Keratinocyte (primary cell): ENCODE measurements at regions not wholly inside any gene's neighbourhood (a gene's known extent, or its start where the extent isn't known, plus 50 kb on each side); places are given as distances from the start of the nearest gene placed in this dataset.

Source experiments
- EZH2 ChIP-seq: IDR thresholded peaks from one replicate; pipeline ENCODE4 v1.6.1; 2012; ENCODE audit warnings: inconsistent platforms, mild to moderate bottlenecking, low read length, moderate library complexity
- TF ChIP-seq, protein P1 (sequence below), 3 experiments: IDR thresholded peaks in 1 of 3; conservative IDR thresholded peaks in 1 of 3; optimal IDR thresholded peaks in 1 of 3; 2 replicates in 2 of 3; 3 replicates in 1 of 3; pipeline versions ENCODE3 to v1.5.1; 2011; ENCODE audit warnings: low read length in 3 of 3, mild to moderate bottlenecking in 3 of 3, moderate library complexity in 2 of 3, control low read depth in 1 of 3, inconsistent platforms in 1 of 3; ENCODE audit not compliant: insufficient read depth in 2 of 3; ENCODE audit errors: extremely low read depth in 1 of 3

DNA sequence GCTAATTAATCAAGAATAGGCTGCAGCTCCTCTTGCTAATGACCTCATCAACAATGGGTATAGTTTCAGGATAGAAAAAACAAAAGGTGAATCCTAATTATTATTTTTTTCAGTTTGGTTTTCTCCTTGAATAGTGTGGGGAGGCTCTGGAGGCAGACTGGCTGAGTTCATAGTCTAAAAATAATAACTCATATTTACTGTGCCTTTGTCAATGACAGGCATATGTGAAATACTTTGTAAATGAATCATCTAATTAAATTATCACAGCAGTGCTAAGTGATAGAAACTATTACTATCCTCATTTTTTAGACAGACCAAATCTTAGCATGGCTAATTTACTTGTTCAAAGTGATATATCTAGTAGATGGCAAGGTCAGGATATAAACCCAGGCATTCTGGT, 1261.0 kb upstream of the SLC10A2 start:
- TF ChIP-seq, protein P1, sequence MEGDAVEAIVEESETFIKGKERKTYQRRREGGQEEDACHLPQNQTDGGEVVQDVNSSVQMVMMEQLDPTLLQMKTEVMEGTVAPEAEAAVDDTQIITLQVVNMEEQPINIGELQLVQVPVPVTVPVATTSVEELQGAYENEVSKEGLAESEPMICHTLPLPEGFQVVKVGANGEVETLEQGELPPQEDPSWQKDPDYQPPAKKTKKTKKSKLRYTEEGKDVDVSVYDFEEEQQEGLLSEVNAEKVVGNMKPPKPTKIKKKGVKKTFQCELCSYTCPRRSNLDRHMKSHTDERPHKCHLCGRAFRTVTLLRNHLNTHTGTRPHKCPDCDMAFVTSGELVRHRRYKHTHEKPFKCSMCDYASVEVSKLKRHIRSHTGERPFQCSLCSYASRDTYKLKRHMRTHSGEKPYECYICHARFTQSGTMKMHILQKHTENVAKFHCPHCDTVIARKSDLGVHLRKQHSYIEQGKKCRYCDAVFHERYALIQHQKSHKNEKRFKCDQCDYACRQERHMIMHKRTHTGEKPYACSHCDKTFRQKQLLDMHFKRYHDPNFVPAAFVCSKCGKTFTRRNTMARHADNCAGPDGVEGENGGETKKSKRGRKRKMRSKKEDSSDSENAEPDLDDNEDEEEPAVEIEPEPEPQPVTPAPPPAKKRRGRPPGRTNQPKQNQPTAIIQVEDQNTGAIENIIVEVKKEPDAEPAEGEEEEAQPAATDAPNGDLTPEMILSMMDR (optimal IDR thresholded peaks at IDR 0.05 in 1 of 3, IDR thresholded peaks at IDR 0.05 in 1 of 3, conservative IDR thresholded peaks at IDR 0.05 in 1 of 3; ENCODE audit: extremely low read depth in 1 of 3, insufficient read depth in 2 of 3, low read length in 3 of 3) = no peak
- no peak for TF ChIP-seq EZH2
